HG02798 (cell line): ENCODE measurements at regions not wholly inside any gene's neighbourhood (a gene's known extent, or its start where the extent isn't known, plus 50 kb on each side); places are given as distances from the start of the nearest gene placed in this dataset.
A peak's percentile ranks its signal among the peaks of the same experiment; 100 is the strongest.

Source experiments
- ATAC-seq: cut with Tn5 transposase; IDR thresholded peaks from one replicate; pipeline ENCODE4 v1.9.1; 2021; ENCODE audit warnings: mild to moderate bottlenecking; ENCODE audit not compliant: unreplicated experiment, poor library complexity

DNA sequence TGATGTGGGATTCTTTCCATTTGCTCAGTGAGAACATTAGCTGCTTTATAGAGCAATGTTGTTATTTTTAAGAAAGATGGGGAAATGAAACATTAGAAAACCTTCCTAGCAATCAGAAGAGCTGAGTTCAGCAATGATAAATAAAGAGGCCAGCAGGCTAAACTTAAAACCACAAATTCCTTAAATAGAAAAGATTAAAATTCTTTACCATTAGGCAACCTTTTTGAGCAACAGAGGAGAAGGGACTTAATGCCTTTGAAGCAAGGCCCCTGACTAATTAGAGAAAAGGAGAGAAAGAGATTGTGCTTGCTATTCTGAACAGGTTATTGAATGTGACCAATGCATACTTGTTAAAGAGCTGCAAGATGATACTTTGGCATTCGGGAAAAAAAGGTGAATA, 160.8 kb upstream of the LMO3 start:
- ATAC-seq = no peak

DNA sequence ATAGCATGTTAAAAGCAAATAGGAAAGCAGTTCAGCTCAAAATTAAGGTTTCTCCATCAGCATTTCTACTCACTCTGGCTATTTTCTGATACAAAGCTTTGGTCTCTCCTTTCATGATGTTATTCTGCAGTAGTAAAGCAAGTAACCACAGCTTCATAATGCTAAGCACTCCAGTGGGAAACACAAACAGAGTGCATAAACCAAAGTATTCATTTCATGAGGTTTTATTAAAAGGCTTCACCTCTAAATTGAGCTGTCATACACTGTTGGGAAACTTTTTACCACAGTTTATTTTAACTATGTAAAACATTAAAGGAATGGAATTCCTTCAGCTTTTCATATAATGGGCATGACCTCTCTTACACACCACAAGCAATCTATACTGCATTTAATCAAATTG, 157.9 kb upstream of the LMO3 start:
- ATAC-seq = no peak

DNA sequence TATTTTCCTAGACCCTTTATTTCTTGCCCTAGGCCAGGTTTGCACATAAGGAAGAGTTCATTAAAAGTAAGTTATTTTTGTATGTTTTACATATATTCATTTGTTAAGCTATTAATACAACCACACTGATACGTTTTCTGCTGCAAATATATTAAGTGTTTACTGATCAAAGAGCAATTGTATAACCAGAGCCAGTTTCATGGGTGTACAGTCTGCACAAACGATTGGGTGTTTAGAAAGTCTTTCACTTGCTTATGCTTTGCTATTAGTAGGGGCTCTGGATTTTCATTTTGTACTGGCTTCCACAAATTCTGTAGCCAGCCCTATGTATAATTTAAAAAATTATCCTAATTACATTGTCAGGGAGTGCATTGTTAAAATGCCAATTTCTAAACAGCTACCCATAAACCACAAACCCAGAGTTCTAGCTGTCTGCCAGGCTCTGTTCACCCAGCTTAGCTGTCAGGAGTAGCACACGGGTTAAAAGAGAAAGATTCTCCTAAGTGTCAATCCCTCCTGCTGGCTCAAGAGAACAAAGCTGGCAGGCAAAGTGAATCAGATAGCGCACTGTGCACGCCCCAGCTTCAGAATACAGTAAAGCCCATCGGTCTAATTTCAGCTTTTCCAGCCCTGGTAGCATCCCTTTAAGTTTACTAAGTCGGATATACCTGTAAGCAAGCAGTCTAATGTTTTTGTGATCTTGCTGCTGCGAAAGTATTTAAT, 151.0 kb upstream of the LMO3 start:
- ATAC-seq = no peak

DNA sequence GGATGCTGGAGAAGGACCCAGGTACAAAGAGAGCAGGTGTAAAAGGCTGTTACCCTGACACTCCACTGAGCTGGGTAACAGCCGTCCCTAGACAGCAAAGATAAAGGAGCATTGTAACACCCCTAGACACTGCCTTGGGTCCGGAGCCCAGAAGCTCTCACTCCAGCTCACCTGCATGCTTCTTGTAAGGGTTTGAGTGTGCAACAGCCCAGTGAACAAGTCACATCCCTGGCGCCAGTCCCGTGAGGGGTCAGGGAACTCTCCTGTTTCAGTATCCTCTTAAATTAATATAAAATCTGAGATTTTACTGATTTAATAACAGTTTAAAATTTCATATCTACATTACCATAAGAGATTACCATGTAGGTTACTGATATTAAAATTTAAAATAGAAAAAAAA, 124.8 kb upstream of the LMO3 start:
- ATAC-seq = no peak

DNA sequence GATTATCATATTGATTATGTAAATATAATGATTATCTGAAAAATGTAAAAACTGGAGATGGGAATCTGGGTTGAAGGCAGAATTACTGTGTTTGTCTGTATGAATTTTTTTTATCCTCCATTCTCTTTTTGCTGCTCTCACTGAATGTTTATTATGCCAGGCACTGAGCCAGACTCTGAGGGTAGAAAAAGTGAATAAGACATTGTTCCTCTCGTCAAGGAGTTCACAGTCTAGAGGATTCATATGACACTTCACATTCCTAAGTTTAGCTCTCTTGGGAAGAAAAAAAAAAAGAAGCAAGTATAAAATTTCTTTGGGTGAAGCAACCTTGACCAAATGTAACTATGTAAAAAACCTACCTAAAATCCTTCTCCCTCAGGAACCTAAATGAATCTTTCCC, 120.9 kb upstream of the LMO3 start:
- no peak for ATAC-seq

DNA sequence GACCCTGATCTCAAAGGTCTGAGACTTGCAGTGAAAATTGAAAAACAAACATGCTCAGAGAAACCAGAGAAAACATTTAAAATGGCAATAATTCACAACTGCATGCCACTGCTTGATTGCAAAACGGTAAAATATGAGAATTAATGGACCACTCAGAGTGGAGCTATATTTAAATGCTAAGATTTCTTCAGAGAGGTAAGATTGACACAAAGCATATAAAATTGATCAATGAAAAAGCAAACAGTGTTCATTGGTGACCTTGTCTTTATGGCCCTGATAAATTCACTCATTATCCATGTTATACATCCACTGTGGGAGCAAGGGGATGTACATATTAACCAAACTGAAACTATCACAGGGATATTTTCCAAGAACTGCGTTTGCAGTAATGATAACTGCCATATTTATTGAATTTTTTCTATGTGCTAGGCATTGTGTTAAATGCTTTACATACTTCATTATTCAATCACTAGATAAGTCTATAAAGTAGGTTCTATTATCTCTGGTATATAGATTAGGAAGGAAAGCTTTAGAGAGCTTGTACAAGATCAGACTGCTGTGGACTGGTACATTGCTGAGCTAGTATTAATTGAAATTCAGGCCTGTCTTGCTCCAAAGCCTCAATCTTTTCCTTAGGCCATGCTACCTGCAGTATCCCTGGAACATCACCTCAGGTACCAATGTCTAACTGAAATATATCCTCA, 113.9 kb upstream of the LMO3 start:
- ATAC-seq = no peak

DNA sequence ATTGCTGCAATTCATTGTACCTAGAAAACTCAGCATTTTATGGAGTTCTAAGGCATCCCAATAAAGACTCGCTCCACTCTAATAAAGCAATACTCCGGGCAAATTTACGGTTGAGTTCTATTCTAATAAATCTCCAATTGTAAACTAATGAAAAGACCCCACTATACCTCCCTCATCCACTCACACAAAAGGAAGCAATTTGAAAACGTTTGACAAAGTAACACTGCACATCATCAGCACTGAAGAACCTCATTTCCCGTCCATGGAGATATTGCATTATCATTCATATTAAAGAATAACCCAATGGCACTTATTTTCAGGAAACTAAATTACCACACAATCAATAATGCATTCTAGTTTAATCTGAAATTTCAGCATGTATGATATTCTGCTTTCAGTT, 111.0 kb upstream of the LMO3 start:
- no peak for ATAC-seq

DNA sequence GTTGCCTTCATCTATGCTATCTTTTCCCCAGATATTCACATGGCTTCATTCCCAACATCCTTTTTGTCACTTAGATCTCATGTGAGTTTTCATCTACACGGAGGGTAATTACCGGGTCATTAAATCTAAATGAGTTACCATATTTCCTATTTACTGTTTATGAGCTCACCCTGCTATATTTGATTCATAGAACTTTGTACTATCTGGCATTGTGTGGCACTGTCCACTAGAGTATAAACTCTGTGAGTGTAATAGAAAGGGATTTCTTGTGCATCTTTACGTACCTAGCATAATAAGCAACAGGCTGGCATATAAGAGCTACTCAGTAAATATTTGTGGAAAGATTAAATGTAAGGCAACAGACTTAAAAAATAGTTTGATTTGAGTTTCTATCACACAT, 86.1 kb upstream of the LMO3 start:
- ATAC-seq = no peak

DNA sequence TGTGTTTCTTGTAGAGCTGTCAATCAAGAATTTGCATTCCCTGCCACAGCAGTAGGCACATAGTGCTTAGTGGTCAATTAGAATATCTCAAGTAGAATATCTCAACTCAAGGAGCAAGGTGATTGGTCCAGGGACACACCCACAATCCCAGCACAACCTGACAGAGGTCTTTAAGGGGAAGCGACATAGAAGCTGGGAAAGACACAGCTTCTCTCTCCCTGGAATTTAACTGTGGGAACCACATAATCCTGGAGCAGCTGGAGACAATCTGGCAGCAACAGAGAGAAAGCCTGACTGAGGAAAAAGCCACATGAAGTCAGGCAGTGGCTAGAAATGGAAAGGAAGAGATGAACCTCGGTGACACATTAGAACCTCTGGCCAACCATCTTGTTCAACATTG, 85.7 kb upstream of the LMO3 start:
- no peak for ATAC-seq

DNA sequence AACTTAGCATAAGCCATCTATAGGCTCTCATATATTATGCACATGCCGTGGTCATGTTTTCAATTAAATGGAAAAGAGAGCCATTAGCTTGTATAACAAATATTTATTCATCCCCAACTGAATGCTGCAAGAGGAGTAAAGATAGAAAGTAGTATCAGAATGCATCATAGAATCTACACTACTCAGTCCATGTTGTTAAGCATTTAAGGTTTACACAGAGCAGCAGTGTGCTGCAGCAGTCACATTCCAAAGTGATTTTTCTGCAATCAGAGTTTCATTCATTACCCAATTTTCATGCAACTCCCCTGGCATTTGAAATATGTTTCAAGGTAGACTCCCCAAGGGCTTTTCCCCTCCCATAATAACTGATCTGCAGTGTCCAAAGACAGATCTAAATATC, 82.2 kb upstream of the LMO3 start:
- ATAC-seq = no peak

DNA sequence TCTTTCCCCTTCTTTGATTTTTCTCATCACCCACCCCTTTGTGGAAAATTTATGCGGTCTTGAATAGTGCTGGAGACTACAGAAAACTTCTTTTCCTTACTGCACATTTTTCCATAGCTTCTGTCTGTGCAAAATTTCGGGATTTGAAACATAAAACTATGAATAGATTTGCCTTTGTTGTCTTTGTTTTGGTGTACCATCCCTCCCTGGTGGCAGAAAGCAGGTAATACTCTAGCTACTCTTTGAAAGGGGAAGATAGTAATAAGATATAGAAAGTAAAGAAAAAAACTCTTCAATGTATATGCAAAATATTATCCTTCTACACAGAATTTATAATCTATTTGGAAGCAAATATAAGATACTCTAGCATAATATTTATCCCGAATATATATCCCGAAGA, 79.1 kb upstream of the LMO3 start:
- ATAC-seq = no peak

DNA sequence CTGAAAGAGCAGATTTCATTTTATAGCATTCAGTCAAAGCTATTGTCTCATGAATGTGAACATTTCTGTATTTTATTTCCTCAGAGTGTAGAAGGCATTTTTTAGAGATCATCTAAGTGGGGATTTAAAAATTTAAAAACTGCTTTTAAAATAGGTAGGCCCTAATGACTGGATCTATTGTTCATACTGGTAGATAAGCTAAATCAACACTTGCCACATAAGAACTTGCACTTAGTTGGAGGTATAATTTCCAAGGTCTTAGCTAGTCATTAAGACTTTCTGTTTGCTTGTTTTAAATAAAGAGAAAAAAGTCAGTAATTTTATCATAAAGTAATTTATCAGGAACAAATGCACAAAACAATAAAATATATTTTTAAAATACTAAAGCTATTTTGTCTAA, 75.2 kb upstream of the LMO3 start:
- no peak for ATAC-seq

DNA sequence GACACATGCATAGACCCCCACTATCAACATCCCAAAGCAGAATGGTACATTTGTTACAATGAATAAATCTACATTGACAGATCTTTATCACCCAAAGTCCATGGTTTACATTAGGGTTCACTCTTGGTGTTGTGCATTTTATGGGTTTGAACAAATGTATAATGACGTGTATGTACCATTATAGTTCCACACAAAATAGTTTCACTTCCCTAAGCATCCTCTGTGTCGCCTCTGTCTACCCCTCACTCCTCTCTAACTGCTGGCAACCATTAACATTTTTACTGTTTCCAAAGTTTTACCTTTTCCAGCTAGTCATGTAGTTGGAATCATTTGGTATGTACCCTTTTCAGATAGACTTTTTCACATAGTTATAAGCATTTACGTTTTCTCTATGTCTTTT, 69.5 kb upstream of the LMO3 start:
- peak; percentile 48 for ATAC-seq

DNA sequence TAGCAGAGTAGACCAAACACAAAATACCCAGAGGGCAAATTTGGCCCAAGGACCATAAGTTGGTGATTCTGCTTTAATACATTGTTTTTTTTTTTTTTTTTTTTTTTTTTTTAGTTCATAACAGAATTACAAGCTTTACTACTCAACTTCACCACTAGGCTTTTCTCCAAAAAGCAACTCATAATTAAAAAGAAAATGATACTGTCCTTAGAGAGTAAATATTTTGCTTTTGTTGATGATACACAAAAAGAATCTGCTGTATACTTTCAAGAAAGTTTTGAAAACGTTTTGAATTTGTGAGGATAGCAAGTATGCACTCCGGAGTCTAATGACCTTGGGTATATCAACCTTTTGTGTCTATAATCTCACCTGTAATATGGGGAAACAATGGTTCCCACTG, 68.9 kb upstream of the LMO3 start:
- no peak for ATAC-seq

DNA sequence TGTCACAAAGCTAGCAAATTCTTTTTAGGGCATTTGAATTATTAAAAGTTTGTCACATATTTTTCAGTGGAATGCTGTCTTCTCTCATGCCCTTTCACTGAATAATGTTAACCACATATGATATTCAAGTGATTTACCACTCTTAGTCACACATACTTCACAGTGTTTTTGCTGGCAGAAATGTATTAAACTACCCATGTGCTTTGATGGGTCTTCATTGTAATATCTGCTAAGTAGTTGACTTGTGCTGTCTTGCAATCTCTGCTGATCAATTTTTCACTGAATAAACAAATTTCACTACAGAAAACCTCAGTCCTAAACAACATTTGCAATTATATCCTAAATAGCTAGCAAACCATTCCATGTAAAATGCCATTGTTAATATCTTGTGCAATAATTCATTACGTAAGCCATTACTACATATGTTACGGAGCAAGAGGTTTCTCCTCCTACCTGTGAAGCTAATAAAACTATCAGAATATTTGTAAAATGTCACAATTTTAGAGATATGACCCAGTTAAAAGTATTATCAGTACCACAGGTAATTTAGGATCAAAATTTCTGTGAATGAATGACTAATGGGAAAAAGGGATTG, 64.6 kb upstream of the LMO3 start:
- no peak for ATAC-seq

DNA sequence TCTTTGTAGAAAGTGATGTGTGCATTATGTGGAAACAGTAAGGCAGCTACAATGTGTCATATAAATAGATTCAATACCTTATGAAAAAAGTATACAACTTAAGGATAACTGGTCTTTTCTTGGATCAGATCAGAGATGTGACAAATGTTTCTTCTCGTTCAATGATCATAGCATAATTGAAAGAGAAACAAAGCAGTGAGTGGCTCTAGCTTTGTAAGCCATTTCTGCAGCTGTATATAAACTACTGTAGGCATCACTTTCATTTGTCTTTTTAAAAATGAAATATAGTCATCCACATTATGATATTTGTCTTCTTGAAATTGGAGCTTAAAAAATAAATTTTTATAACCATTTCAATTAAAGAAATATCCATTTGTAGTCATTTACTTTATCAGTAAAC, 63.8 kb upstream of the LMO3 start:
- ATAC-seq = peak; percentile 60

DNA sequence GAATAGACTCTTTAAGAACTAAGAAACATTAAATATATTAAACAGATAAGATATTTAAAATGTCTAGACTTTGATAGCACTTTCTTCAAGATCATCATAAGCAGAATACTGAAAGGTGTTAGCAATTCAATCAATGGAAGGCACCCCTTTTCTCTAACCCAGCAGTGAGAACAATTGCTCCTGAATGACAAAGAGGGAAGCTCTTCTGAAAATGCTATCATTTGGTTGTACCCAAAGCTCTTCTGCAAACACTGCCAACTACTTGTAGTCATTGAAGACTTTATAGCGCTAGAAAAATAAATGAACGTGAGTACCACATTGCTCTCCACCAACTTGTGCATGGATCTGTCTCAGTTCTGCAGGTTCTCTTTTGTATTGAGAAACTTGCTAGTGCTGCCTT, 62.2 kb upstream of the LMO3 start:
- ATAC-seq = no peak

DNA sequence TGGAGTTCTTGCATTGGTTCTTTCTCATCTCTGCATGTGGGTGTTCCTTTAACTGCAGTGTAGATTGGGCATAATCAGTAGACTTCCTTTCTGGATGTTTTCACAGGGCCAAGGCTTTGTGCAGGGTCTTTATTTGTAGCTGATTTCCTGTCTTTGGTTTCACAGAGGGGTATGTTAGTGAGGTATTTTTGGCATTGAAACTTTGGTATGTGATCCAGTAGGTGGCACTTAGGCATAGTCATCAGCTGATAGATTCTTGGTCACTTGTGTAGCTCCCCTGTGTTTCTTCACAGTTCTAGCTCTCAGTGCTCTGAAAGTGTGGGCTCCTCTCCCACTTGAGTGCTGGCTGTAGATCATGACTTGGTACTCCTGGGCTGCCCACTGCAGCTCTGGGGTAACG, 52.7 kb upstream of the LMO3 start:
- no peak for ATAC-seq
